ENCODE measurements at regions not wholly inside any gene's neighbourhood (a gene's known extent, or its start where the extent isn't known, plus 50 kb on each side); places are given as distances from the start of the nearest gene placed in this dataset.

- POLR2A ChIA-PET: no interaction called here
- Mint-ChIP-seq H3K9me3 (ENCODE audit: insufficient read depth) (no peaks in the 10 kb centered on the region), H3K4me3 (no peak overlapping the region), H3K27ac (no peak overlapping the region), H3K27me3 (peaks cover 3% of the 10 kb centered on the region), H3K4me1 (peaks cover 2% of the 10 kb centered on the region)
- CTCF ChIA-PET: no interaction called here
- DNase-seq: no peak
- WGBS (ENCODE audit: insufficient coverage): 83% methylated on average over 1 of the region's 2 CpGs
- no peaks in the 10 kb centered on the region for H3K36me3 ChIP-seq (replicated peaks in 1 of 2; ENCODE audit: control extremely low read depth in 1 of 2, control insufficient read depth in 1 of 2, extremely low read depth in 1 of 2, insufficient read depth in 2 of 2, low read length in 1 of 2)
- H3K9ac ChIP-seq (ENCODE audit: low read length): no peak overlapping the region
- ATAC-seq (ENCODE audit: low read depth): no peak
- H3K79me2 ChIP-seq (ENCODE audit: control insufficient read depth, insufficient read depth, low read length): no peaks in the 10 kb centered on the region
- intact Hi-C loops (cut with micrococcal nuclease): no loop called here
- H3K27ac ChIP-seq (ENCODE audit: low read length in 2 of 2): no peak overlapping the region
- no peak overlapping the region for H3K4me3 ChIP-seq (ENCODE audit: control extremely low read depth in 1 of 5, extremely low read depth in 1 of 5, insufficient read depth in 1 of 5, low read depth in 2 of 5, low read length in 4 of 5)
- no peaks in the 10 kb centered on the region for H3K9me3 ChIP-seq (ENCODE audit: control extremely low read depth in 1 of 3, control insufficient read depth in 2 of 3, insufficient read depth in 1 of 3, low read length in 2 of 3)
- H3K4me2 ChIP-seq (replicated peaks; ENCODE audit: low read depth, low read length, poor library complexity, severe bottlenecking): no peak overlapping the region
- H2AFZ ChIP-seq (ENCODE audit: insufficient read depth, low read depth, low read length, poor library complexity, severe bottlenecking): no peak overlapping the region
- H3K27me3 ChIP-seq (replicated peaks in 1 of 4; ENCODE audit: control extremely low read depth in 1 of 4, control insufficient read depth in 3 of 4, insufficient read depth in 4 of 4, low read length in 3 of 4): no peaks in the 10 kb centered on the region
- H3K4me1 ChIP-seq (ENCODE audit: control insufficient read depth in 2 of 2, insufficient read depth in 2 of 2, low read length in 2 of 2): no peaks in the 10 kb centered on the region
- H4K20me1 ChIP-seq (ENCODE audit: control insufficient read depth, insufficient read depth, low read length, poor library complexity, severe bottlenecking): no peaks in the 10 kb centered on the region
- TF ChIP-seq EZH2 (IDR thresholded peaks at IDR 0.05; ENCODE audit: borderline replicate concordance, insufficient read depth, low read depth, low read length, poor library complexity, severe bottlenecking): no peak
- TF ChIP-seq CTCF (IDR thresholded peaks at IDR 0.05): no peak
Observed at GRCh38 chr7:91378131-91378530, 113.9 kb downstream of the FZD1 start.

- no peaks in the 10 kb centered on the region for H3K4me1 ChIP-seq (ENCODE audit: control insufficient read depth in 2 of 2, insufficient read depth in 2 of 2, low read length in 2 of 2)
- ChIA-PET CTCF (no interaction called here), POLR2A (no interaction called here)
- intact Hi-C loops (cut with micrococcal nuclease): no loop called here
- H3K4me3 Mint-ChIP-seq: no peak overlapping the region
- H3K27me3 ChIP-seq (replicated peaks in 1 of 4; ENCODE audit: control extremely low read depth in 1 of 4, control insufficient read depth in 3 of 4, insufficient read depth in 4 of 4, low read length in 3 of 4): no peaks in the 10 kb centered on the region
- no peaks in the 10 kb centered on the region for H3K9me3 Mint-ChIP-seq (ENCODE audit: insufficient read depth)
- WGBS (ENCODE audit: insufficient coverage): 90% methylated on average over 2 of the region's 2 CpGs
- no peaks in the 10 kb centered on the region for H3K79me2 ChIP-seq (ENCODE audit: control insufficient read depth, insufficient read depth, low read length)
- H3K9me3 ChIP-seq (ENCODE audit: control extremely low read depth in 1 of 3, control insufficient read depth in 2 of 3, insufficient read depth in 1 of 3, low read length in 2 of 3): no peaks in the 10 kb centered on the region
- no peaks in the 10 kb centered on the region for H3K36me3 ChIP-seq (replicated peaks in 1 of 2; ENCODE audit: control extremely low read depth in 1 of 2, control insufficient read depth in 1 of 2, extremely low read depth in 1 of 2, insufficient read depth in 2 of 2, low read length in 1 of 2)
- H3K4me3 ChIP-seq (ENCODE audit: control extremely low read depth in 1 of 5, extremely low read depth in 1 of 5, insufficient read depth in 1 of 5, low read depth in 2 of 5, low read length in 4 of 5): no peak overlapping the region
- no peak overlapping the region for H3K9ac ChIP-seq (ENCODE audit: low read length)
- no peak overlapping the region for H3K27ac Mint-ChIP-seq
- ATAC-seq (ENCODE audit: low read depth) (no peak), DNase-seq (no peak)
- no peak overlapping the region for H3K4me2 ChIP-seq (replicated peaks; ENCODE audit: low read depth, low read length, poor library complexity, severe bottlenecking)
- no peaks in the 10 kb centered on the region for H3K4me1 Mint-ChIP-seq
- H2AFZ ChIP-seq (ENCODE audit: insufficient read depth, low read depth, low read length, poor library complexity, severe bottlenecking): no peak overlapping the region
- H4K20me1 ChIP-seq (ENCODE audit: control insufficient read depth, insufficient read depth, low read length, poor library complexity, severe bottlenecking): no peaks in the 10 kb centered on the region
- no peak overlapping the region for H3K27ac ChIP-seq (ENCODE audit: low read length in 2 of 2)
- peaks cover 3% of the 10 kb centered on the region for H3K27me3 Mint-ChIP-seq
- TF ChIP-seq EZH2 (IDR thresholded peaks at IDR 0.05; ENCODE audit: borderline replicate concordance, insufficient read depth, low read depth, low read length, poor library complexity, severe bottlenecking) (no peak), CTCF (IDR thresholded peaks at IDR 0.05) (no peak)
Observed at GRCh38 chr7:91379236-91379635, 115.0 kb downstream of the FZD1 start.
